ENCODE measurements at regions not wholly inside any gene's neighbourhood (a gene's known extent, or its start where the extent isn't known, plus 50 kb on each side); places are given as distances from the start of the nearest gene placed in this dataset.

GRCh38 chr10:57925045-57925444 is 342.6 kb downstream of the IPMK start:
- no peaks in the 10 kb centered on the region for H3K9me3 ChIP-seq
- intact Hi-C loops (cut with DNase I), result no loop called here
- no peaks in the 10 kb centered on the region for H3K27me3 ChIP-seq
- WGBS, 2 donors, result 19 to 37% methylated on average over 2 of the region's 2 CpGs
- no peak overlapping the region for H3K4me3 ChIP-seq
- H3K27ac ChIP-seq, result no peak overlapping the region
- no peaks in the 10 kb centered on the region for H3K4me1 ChIP-seq
- TF ChIP-seq POLR2A (IDR thresholded peaks at IDR 0.05) (no peak), CTCF (IDR thresholded peaks at IDR 0.05) (no peak)
- no peaks in the 10 kb centered on the region for H3K36me3 ChIP-seq
- no peak for DNase-seq

GRCh38 chr10:57921140-57921539 is 346.6 kb downstream of the IPMK start:
- TF ChIP-seq POLR2A (IDR thresholded peaks at IDR 0.05), result no peak
- no peak for TF ChIP-seq CTCF (IDR thresholded peaks at IDR 0.05)
- Histone ChIP-seq H3K9me3 (no peaks in the 10 kb centered on the region), H3K27ac (no peak overlapping the region), H3K4me1 (no peaks in the 10 kb centered on the region), H3K27me3 (no peaks in the 10 kb centered on the region), H3K4me3 (no peak overlapping the region), H3K36me3 (no peaks in the 10 kb centered on the region)
- no peak for DNase-seq
- intact Hi-C loops (cut with DNase I), result no loop called here

GRCh38 chr10:57919864-57920263 is 347.8 kb downstream of the IPMK start:
- H3K27ac ChIP-seq, result no peak overlapping the region

GRCh38 chr10:57917019-57917418 is 350.7 kb downstream of the IPMK start:
- DNase-seq, result no peak
- Histone ChIP-seq H3K9me3 (no peaks in the 10 kb centered on the region), H3K27ac (no peak overlapping the region), H3K36me3 (no peaks in the 10 kb centered on the region), H3K4me3 (no peak overlapping the region), H3K27me3 (no peaks in the 10 kb centered on the region), H3K4me1 (no peaks in the 10 kb centered on the region)
- intact Hi-C loops (cut with DNase I), result no loop called here
- TF ChIP-seq CTCF (IDR thresholded peaks at IDR 0.05), result no peak
- TF ChIP-seq POLR2A (IDR thresholded peaks at IDR 0.05), result no peak

More at GRCh38 chr10:57919864-57920263, 347.8 kb downstream of the IPMK start:
- intact Hi-C loops (cut with DNase I), result no loop called here
- 32 to 57% methylated on average over 1 of the region's 1 CpG for WGBS, 2 donors
- no peaks in the 10 kb centered on the region for H3K27me3 ChIP-seq
- H3K4me3 ChIP-seq, result no peak overlapping the region
- no peaks in the 10 kb centered on the region for H3K36me3 ChIP-seq
- no peak for DNase-seq
- TF ChIP-seq POLR2A (IDR thresholded peaks at IDR 0.05), result no peak
- TF ChIP-seq CTCF (IDR thresholded peaks at IDR 0.05), result no peak
- H3K9me3 ChIP-seq, result no peaks in the 10 kb centered on the region
- no peaks in the 10 kb centered on the region for H3K4me1 ChIP-seq

GRCh38 chr10:57905861-57906260 is 361.8 kb downstream of the IPMK start:
- H3K9me3 ChIP-seq, result peaks cover 0 to 3% (median 0%) of the 10 kb centered on the region in 3 donors
- intact Hi-C loops (cut with DNase I), result no loop called here
- 42 to 44% methylated on average over 2 of the region's 2 CpGs for WGBS, 2 donors
- H3K4me3 ChIP-seq, result no peak overlapping the region
- H3K4me1 ChIP-seq, result no peaks in the 10 kb centered on the region
- H3K27me3 ChIP-seq, result no peaks in the 10 kb centered on the region
- H3K36me3 ChIP-seq, result no peaks in the 10 kb centered on the region
- no peak for DNase-seq
- no peak overlapping the region for H3K27ac ChIP-seq
- TF ChIP-seq POLR2A (IDR thresholded peaks at IDR 0.05), result no peak
- TF ChIP-seq CTCF (IDR thresholded peaks at IDR 0.05), result no peak

Data from esophagus squamous epithelium (tissue), 5 donors.